Muscle of arm (tissue), 1 donor: ENCODE measurements at regions not wholly inside any gene's neighbourhood (a gene's known extent, or its start where the extent isn't known, plus 50 kb on each side); places are given as distances from the start of the nearest gene placed in this dataset.

ENCODE experiments used
- DNase-seq: peaks from one replicate; pipeline ENCODE4 v3.0.0-alpha.2; 2013

- DNase-seq, result no peak
Observed at GRCh38 chr4:181987392-181987791, 255.8 kb upstream of the TENM3 start.

- no peak for DNase-seq
Observed at GRCh38 chr4:181989071-181989470, 254.1 kb upstream of the TENM3 start.

- DNase-seq, result no peak
Observed at GRCh38 chr4:181991369-181992108, 251.7 kb upstream of the TENM3 start.

- DNase-seq, result no peak
Observed at GRCh38 chr4:181998398-181999295, 244.6 kb upstream of the TENM3 start.

- DNase-seq, result peak; percentile 59
Observed at GRCh38 chr4:182000077-182000476, 243.1 kb upstream of the TENM3 start.

- DNase-seq, result no peak
Observed at GRCh38 chr4:182010876-182011275, 232.3 kb upstream of the TENM3 start.

GRCh38 chr4:182014164-182014563, 229.0 kb upstream of the TENM3 start:
- no peak for DNase-seq

GRCh38 chr4:182015014-182015413, 228.2 kb upstream of the TENM3 start:
- no peak for DNase-seq

- DNase-seq, result no peak
Observed at GRCh38 chr4:182015893-182016292, 227.3 kb upstream of the TENM3 start.

GRCh38 chr4:182017038-182017437, 226.2 kb upstream of the TENM3 start:
- DNase-seq, result no peak

- no peak for DNase-seq
Observed at GRCh38 chr4:182018691-182019090, 224.5 kb upstream of the TENM3 start.

- DNase-seq, result no peak
Observed at GRCh38 chr4:182019148-182019652, 224.0 kb upstream of the TENM3 start.

GRCh38 chr4:182022909-182023308, 220.3 kb upstream of the TENM3 start:
- DNase-seq, result no peak

GRCh38 chr4:182023469-182023868, 219.7 kb upstream of the TENM3 start:
- no peak for DNase-seq

GRCh38 chr4:182042945-182043344, 200.3 kb upstream of the TENM3 start:
- DNase-seq, result no peak

- no peak for DNase-seq
Observed at GRCh38 chr4:182048871-182049270, 194.3 kb upstream of the TENM3 start.

- DNase-seq, result no peak
Observed at GRCh38 chr4:182056866-182057265, 186.3 kb upstream of the TENM3 start.

GRCh38 chr4:182062458-182062857, 180.7 kb upstream of the TENM3 start:
- no peak for DNase-seq

GRCh38 chr4:182062936-182063335, 180.3 kb upstream of the TENM3 start:
- no peak for DNase-seq

- no peak for DNase-seq
Observed at GRCh38 chr4:182063651-182064050, 179.6 kb upstream of the TENM3 start.

GRCh38 chr4:182065255-182065654, 177.9 kb upstream of the TENM3 start:
- no peak for DNase-seq

GRCh38 chr4:182066037-182066436, 177.2 kb upstream of the TENM3 start:
- DNase-seq, result no peak

- DNase-seq, result no peak
Observed at GRCh38 chr4:182067828-182068227, 175.4 kb upstream of the TENM3 start.
